Astrocyte (in vitro differentiated cells and primary cell): ENCODE measurements at regions not wholly inside any gene's neighbourhood (a gene's known extent, or its start where the extent isn't known, plus 50 kb on each side); places are given as distances from the start of the nearest gene placed in this dataset.

Source experiments
- DNase-seq: peaks from one replicate; pipeline ENCODE4 v3.0.0-alpha.2; 2010; ENCODE audit warnings: low read depth
- FAIRE-seq: peaks from 2 replicates; lab custom pipeline; 2011; peaks lifted over from hg19 to GRCh38; lab: Jason Lieb, UNC
- H2AFZ ChIP-seq: 2 replicates; pipeline ENCODE4 v1.6.0; 2012; ENCODE audit warnings: low read depth, low read length, inconsistent platforms
- H3K27ac ChIP-seq: 2 replicates; pipeline ENCODE4 v1.5.1; 2011; ENCODE audit warnings: low read depth, low read length, inconsistent platforms
- H3K27me3 ChIP-seq: 2 replicates; pipeline ENCODE4 v1.6.0; 2011; ENCODE audit warnings: low read length, inconsistent platforms; ENCODE audit not compliant: insufficient read depth
- H3K36me3 ChIP-seq: 2 replicates; pipeline ENCODE4 v1.5.1; 2011; ENCODE audit warnings: low read length, inconsistent platforms; ENCODE audit not compliant: insufficient read depth
- H3K4me1 ChIP-seq: 2 replicates; pipeline ENCODE4 v1.5.1; 2011; ENCODE audit warnings: low read length, inconsistent platforms; ENCODE audit not compliant: insufficient read depth
- H3K4me2 ChIP-seq: 2 replicates; pipeline ENCODE4 v1.6.0; 2012; ENCODE audit warnings: low read length, inconsistent platforms
- H3K4me3 ChIP-seq: 2 replicates; pipeline ENCODE4 v1.5.1; 2011; ENCODE audit warnings: low read depth, mild to moderate bottlenecking, low read length, inconsistent platforms; ENCODE audit not compliant: insufficient read depth
- H3K79me2 ChIP-seq: 2 replicates; pipeline ENCODE4 v1.6.0; 2012; ENCODE audit warnings: mild to moderate bottlenecking, low read length, inconsistent platforms; ENCODE audit not compliant: insufficient read depth
- H3K9ac ChIP-seq: 2 replicates; pipeline ENCODE4 v1.6.0; 2012; ENCODE audit warnings: mild to moderate bottlenecking, low read length, inconsistent platforms
- H3K9me3 ChIP-seq: 2 replicates; pipeline ENCODE4 v1.5.1; 2012; ENCODE audit warnings: low read depth, mild to moderate bottlenecking, low read length, inconsistent platforms; ENCODE audit not compliant: insufficient read depth
- H4K20me1 ChIP-seq: 2 replicates; pipeline ENCODE4 v1.6.0; 2012; ENCODE audit warnings: low read length, inconsistent platforms; ENCODE audit not compliant: insufficient read depth
- H3K27ac Mint-ChIP-seq: one replicate; pipeline ENCODE4 v1.8.0; 2021; ENCODE audit warnings: mild to moderate bottlenecking, mixed read lengths; ENCODE audit not compliant: unreplicated experiment
- H3K27me3 Mint-ChIP-seq: one replicate; pipeline ENCODE4 v1.8.0; 2021; ENCODE audit warnings: low read depth, mixed read lengths; ENCODE audit not compliant: unreplicated experiment
- H3K36me3 Mint-ChIP-seq: one replicate; pipeline ENCODE4 v1.8.0; 2021; ENCODE audit warnings: low read depth, mixed read lengths; ENCODE audit not compliant: unreplicated experiment
- H3K4me1 Mint-ChIP-seq: one replicate; pipeline ENCODE4 v1.8.0; 2021; ENCODE audit warnings: low read depth, mixed read lengths; ENCODE audit not compliant: unreplicated experiment
- H3K4me3 Mint-ChIP-seq: one replicate; pipeline ENCODE4 v1.8.0; 2021; ENCODE audit warnings: mild to moderate bottlenecking, moderate library complexity, mixed read lengths; ENCODE audit not compliant: unreplicated experiment
- H3K9me3 Mint-ChIP-seq: one replicate; pipeline ENCODE4 v1.8.0; 2021; ENCODE audit warnings: mild to moderate bottlenecking, mixed read lengths; ENCODE audit not compliant: unreplicated experiment
- EZH2 ChIP-seq: IDR thresholded peaks from 2 replicates; pipeline ENCODE4 v1.6.1; 2012; ENCODE audit warnings: mild to moderate bottlenecking, low read length, inconsistent platforms; ENCODE audit not compliant: insufficient read depth
- TF ChIP-seq, protein P1 (sequence below): IDR thresholded peaks from 2 replicates; pipeline ENCODE4 v1.5.1; 2011; ENCODE audit warnings: low read depth, mild to moderate bottlenecking, inconsistent platforms, low read length, moderate library complexity; ENCODE audit not compliant: insufficient read depth

- no peaks in the 10 kb centered on the region for H3K4me1 ChIP-seq
- Mint-ChIP-seq H3K9me3 (no peaks in the 10 kb centered on the region), H3K27me3 (peaks cover 14% of the 10 kb centered on the region), H3K4me1 (no peaks in the 10 kb centered on the region), H3K27ac (no peak overlapping the region), H3K36me3 (no peaks in the 10 kb centered on the region), H3K4me3 (no peak overlapping the region)
- no peaks in the 10 kb centered on the region for H3K9me3 ChIP-seq
- H3K27me3 ChIP-seq = peaks cover 3% of the 10 kb centered on the region
- no peak overlapping the region for H3K4me2 ChIP-seq
- TF ChIP-seq, protein P1, sequence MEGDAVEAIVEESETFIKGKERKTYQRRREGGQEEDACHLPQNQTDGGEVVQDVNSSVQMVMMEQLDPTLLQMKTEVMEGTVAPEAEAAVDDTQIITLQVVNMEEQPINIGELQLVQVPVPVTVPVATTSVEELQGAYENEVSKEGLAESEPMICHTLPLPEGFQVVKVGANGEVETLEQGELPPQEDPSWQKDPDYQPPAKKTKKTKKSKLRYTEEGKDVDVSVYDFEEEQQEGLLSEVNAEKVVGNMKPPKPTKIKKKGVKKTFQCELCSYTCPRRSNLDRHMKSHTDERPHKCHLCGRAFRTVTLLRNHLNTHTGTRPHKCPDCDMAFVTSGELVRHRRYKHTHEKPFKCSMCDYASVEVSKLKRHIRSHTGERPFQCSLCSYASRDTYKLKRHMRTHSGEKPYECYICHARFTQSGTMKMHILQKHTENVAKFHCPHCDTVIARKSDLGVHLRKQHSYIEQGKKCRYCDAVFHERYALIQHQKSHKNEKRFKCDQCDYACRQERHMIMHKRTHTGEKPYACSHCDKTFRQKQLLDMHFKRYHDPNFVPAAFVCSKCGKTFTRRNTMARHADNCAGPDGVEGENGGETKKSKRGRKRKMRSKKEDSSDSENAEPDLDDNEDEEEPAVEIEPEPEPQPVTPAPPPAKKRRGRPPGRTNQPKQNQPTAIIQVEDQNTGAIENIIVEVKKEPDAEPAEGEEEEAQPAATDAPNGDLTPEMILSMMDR = no peak
- no peak for TF ChIP-seq EZH2
- H4K20me1 ChIP-seq = no peaks in the 10 kb centered on the region
- H3K79me2 ChIP-seq = no peaks in the 10 kb centered on the region
- no peak overlapping the region for H2AFZ ChIP-seq
- H3K9ac ChIP-seq = no peak overlapping the region
- no peaks in the 10 kb centered on the region for H3K36me3 ChIP-seq
- no peak for FAIRE-seq
- no peak for DNase-seq
- H3K4me3 ChIP-seq = no peak overlapping the region
- no peak overlapping the region for H3K27ac ChIP-seq
These were observed 194.8 kb downstream of the KIT start for GRCh38 chr4:54852602-54853001.

DNA sequence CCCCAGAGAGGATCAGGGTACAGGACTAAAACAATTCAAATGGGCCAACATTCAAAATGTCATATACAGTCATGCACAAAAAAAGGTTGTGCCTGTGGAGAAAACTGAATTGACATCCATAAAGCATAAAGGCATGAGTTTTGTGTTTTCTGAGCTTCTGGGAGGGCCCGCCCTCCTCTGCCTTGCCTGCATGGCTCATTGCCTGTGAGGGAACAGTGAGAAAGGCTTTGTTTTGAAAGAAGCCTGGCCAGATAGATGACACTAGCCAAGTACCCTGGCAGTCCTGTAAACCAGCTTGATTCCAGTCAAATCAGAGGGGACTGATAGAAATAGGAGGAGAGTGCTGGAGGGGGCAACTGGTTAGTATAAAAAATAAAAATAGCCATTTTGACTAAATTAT lies 194.3 kb downstream of the KIT start:
- Histone ChIP-seq H3K4me3 (no peak overlapping the region), H3K27ac (no peak overlapping the region), H3K9ac (no peak overlapping the region), H3K4me2 (no peak overlapping the region), H3K27me3 (peaks cover 3% of the 10 kb centered on the region), H3K79me2 (no peaks in the 10 kb centered on the region), H4K20me1 (no peaks in the 10 kb centered on the region), H2AFZ (no peak overlapping the region), H3K36me3 (no peaks in the 10 kb centered on the region), H3K4me1 (no peaks in the 10 kb centered on the region), H3K9me3 (no peaks in the 10 kb centered on the region)
- FAIRE-seq (no peak), DNase-seq (no peak)
- Mint-ChIP-seq H3K4me3 (no peak overlapping the region), H3K27me3 (peaks cover 9% of the 10 kb centered on the region), H3K27ac (no peak overlapping the region), H3K36me3 (no peaks in the 10 kb centered on the region), H3K9me3 (no peaks in the 10 kb centered on the region), H3K4me1 (no peaks in the 10 kb centered on the region)
- no peak for TF ChIP-seq EZH2

DNA sequence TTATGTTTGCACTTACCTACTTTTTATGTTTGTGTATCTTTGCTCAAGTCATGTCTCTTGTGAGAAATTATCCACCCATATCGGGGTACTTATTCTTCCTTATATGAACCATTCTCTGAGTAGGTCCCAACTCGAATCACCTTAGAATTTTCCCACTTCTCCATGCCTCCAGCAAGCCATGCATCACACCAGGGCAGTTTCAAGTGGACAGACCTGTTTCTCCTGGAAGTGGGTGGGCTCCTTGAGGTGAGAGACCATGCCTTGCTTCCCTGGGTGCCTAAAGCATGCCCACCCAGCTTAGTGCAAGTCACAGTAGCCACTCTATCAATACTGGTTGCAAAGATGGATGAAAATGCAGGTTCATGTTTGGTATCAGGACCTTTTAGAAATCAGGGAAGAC lies 187.2 kb downstream of the KIT start:
- Mint-ChIP-seq H3K4me3 (no peak overlapping the region), H3K27me3 (no peaks in the 10 kb centered on the region), H3K9me3 (no peaks in the 10 kb centered on the region), H3K4me1 (no peaks in the 10 kb centered on the region), H3K36me3 (no peaks in the 10 kb centered on the region), H3K27ac (no peak overlapping the region)
- no peaks in the 10 kb centered on the region for H3K79me2 ChIP-seq
- H3K36me3 ChIP-seq = no peaks in the 10 kb centered on the region
- H3K4me1 ChIP-seq = no peaks in the 10 kb centered on the region
- no peak overlapping the region for H3K27ac ChIP-seq
- H3K9me3 ChIP-seq = no peaks in the 10 kb centered on the region
- FAIRE-seq (no peak), DNase-seq (no peak)
- H3K9ac ChIP-seq = no peak overlapping the region
- no peak overlapping the region for H2AFZ ChIP-seq
- TF ChIP-seq, protein P1 = no peak
- no peak for TF ChIP-seq EZH2
- H3K27me3 ChIP-seq = no peaks in the 10 kb centered on the region
- H3K4me3 ChIP-seq = no peak overlapping the region
- H4K20me1 ChIP-seq = no peaks in the 10 kb centered on the region
- no peak overlapping the region for H3K4me2 ChIP-seq
